ENCODE measurements at regions not wholly inside any gene's neighbourhood (a gene's known extent, or its start where the extent isn't known, plus 50 kb on each side); places are given as distances from the start of the nearest gene placed in this dataset.

DNA sequence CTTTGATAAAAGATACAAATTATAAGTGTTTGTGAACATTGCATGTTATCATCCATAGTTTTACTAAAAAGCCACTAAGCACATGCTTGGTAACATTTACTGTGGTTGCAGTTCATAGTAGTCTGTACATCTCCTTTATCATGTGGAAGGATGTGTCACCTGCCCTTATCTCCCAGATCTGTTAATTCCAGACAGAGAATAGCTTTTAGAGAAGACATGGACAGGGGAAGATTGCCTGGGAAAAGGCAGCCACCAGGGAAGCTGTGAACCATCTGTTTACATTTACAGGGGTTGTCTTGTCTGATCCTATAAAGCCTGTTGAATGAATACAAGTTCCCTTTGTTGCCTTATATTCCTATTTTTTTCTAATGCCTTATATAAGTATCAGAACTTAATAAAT lies 396.0 kb downstream of the FAT4 start:
- H3K79me2 ChIP-seq (ENCODE audit: low read length) = no peaks in the 10 kb centered on the region
- H3K27me3 ChIP-seq (replicated peaks; ENCODE audit: insufficient read depth, low read length) = no peaks in the 10 kb centered on the region
- H4K20me1 ChIP-seq (ENCODE audit: insufficient read depth, low read length) = no peaks in the 10 kb centered on the region
- no peak overlapping the region for H3K27ac ChIP-seq (ENCODE audit: low read length)
- no peaks in the 10 kb centered on the region for H3F3A ChIP-seq (ENCODE audit: insufficient read depth, low read length)
- H3K36me3 ChIP-seq (replicated peaks; ENCODE audit: insufficient read depth, low read length) = no peaks in the 10 kb centered on the region
- no peak overlapping the region for H3K9ac ChIP-seq (ENCODE audit: low read length)
- H3K9me3 ChIP-seq (replicated peaks; ENCODE audit: insufficient read depth, low read length) = no peaks in the 10 kb centered on the region
- no peaks in the 10 kb centered on the region for H3K4me1 ChIP-seq (ENCODE audit: low read length)
- H3K9me2 ChIP-seq (replicated peaks; ENCODE audit: insufficient read depth, low read length) = no peaks in the 10 kb centered on the region
- TF ChIP-seq, protein P1, sequence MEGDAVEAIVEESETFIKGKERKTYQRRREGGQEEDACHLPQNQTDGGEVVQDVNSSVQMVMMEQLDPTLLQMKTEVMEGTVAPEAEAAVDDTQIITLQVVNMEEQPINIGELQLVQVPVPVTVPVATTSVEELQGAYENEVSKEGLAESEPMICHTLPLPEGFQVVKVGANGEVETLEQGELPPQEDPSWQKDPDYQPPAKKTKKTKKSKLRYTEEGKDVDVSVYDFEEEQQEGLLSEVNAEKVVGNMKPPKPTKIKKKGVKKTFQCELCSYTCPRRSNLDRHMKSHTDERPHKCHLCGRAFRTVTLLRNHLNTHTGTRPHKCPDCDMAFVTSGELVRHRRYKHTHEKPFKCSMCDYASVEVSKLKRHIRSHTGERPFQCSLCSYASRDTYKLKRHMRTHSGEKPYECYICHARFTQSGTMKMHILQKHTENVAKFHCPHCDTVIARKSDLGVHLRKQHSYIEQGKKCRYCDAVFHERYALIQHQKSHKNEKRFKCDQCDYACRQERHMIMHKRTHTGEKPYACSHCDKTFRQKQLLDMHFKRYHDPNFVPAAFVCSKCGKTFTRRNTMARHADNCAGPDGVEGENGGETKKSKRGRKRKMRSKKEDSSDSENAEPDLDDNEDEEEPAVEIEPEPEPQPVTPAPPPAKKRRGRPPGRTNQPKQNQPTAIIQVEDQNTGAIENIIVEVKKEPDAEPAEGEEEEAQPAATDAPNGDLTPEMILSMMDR (IDR thresholded peaks at IDR 0.05; ENCODE audit: low read length) = no peak
- TF ChIP-seq EZH2phosphoT487 (IDR thresholded peaks at IDR 0.05; ENCODE audit: low read length) = no peak
- no peak for TF ChIP-seq EZH2 (optimal IDR thresholded peaks at IDR 0.05; ENCODE audit: low read depth, low read length)
- H3K4me3 ChIP-seq (ENCODE audit: low read length) = no peak overlapping the region
- H2AFZ ChIP-seq (ENCODE audit: low read length) = no peak overlapping the region
- no peak overlapping the region for H3K4me2 ChIP-seq (ENCODE audit: low read depth, low read length)
- DNase-seq = no peak

DNA sequence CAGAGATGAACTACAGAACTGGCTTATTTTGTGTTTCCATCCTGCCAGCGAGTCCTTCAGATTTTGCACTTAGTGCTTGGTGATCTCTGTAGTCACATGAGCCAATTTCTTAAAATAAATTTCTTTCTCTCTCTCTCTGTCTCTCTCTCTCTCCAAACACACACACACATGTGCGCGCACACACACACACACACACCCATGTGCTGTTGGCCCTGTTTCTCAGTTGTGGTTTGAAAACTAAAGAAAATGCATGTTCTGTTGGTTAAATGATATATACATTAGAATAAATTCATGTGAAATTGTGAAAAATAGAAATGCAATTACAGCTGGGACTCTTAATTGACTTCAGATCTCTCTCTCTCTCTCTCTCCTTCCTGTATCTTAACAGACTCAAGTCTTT lies 399.3 kb downstream of the FAT4 start:
- Histone ChIP-seq H3K9me2 (replicated peaks; ENCODE audit: insufficient read depth, low read length) (no peaks in the 10 kb centered on the region), H2AFZ (ENCODE audit: low read length) (no peak overlapping the region), H3K4me2 (ENCODE audit: low read depth, low read length) (no peak overlapping the region), H3F3A (ENCODE audit: insufficient read depth, low read length) (no peaks in the 10 kb centered on the region), H3K9ac (ENCODE audit: low read length) (no peak overlapping the region), H3K4me1 (ENCODE audit: low read length) (no peaks in the 10 kb centered on the region), H3K4me3 (ENCODE audit: low read length) (no peak overlapping the region), H3K27ac (ENCODE audit: low read length) (no peak overlapping the region), H3K27me3 (replicated peaks; ENCODE audit: insufficient read depth, low read length) (no peaks in the 10 kb centered on the region), H3K9me3 (replicated peaks; ENCODE audit: insufficient read depth, low read length) (no peaks in the 10 kb centered on the region), H3K79me2 (ENCODE audit: low read length) (no peaks in the 10 kb centered on the region), H4K20me1 (ENCODE audit: insufficient read depth, low read length) (no peaks in the 10 kb centered on the region), H3K36me3 (replicated peaks; ENCODE audit: insufficient read depth, low read length) (no peaks in the 10 kb centered on the region)
- TF ChIP-seq EZH2phosphoT487 (IDR thresholded peaks at IDR 0.05; ENCODE audit: low read length) (no peak), EZH2 (optimal IDR thresholded peaks at IDR 0.05; ENCODE audit: low read depth, low read length) (no peak)
- TF ChIP-seq, protein P1 (IDR thresholded peaks at IDR 0.05; ENCODE audit: low read length) = no peak
- DNase-seq = no peak

DNA sequence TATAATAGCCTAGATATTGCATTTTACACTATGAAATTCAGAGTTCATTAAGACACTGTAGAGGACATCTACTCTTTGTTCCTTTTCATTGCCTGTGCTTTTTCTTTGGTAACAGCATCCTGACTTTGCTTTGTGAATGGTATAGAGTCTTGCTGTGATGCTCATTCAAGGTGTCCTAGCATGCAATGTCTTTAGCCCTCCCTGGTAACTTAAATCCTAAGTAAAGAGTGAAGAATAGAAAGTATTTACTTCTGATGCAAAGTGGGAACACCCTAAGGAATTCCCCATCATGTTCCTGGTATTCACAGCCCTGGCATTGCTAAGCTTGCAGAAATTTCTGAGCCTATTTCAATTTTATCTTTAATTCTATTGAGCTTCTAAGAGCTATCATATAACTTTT lies 400.1 kb downstream of the FAT4 start:
- Histone ChIP-seq H2AFZ (ENCODE audit: low read length) (no peak overlapping the region), H3K9me3 (replicated peaks; ENCODE audit: insufficient read depth, low read length) (no peaks in the 10 kb centered on the region), H3K4me3 (ENCODE audit: low read length) (no peak overlapping the region), H4K20me1 (ENCODE audit: insufficient read depth, low read length) (no peaks in the 10 kb centered on the region), H3K27ac (ENCODE audit: low read length) (no peak overlapping the region), H3K27me3 (replicated peaks; ENCODE audit: insufficient read depth, low read length) (no peaks in the 10 kb centered on the region), H3K4me2 (ENCODE audit: low read depth, low read length) (no peak overlapping the region), H3K36me3 (replicated peaks; ENCODE audit: insufficient read depth, low read length) (no peaks in the 10 kb centered on the region), H3K9ac (ENCODE audit: low read length) (no peak overlapping the region), H3K79me2 (ENCODE audit: low read length) (no peaks in the 10 kb centered on the region), H3K9me2 (replicated peaks; ENCODE audit: insufficient read depth, low read length) (no peaks in the 10 kb centered on the region), H3K4me1 (ENCODE audit: low read length) (no peaks in the 10 kb centered on the region), H3F3A (ENCODE audit: insufficient read depth, low read length) (no peaks in the 10 kb centered on the region)
- TF ChIP-seq, protein P1 (IDR thresholded peaks at IDR 0.05; ENCODE audit: low read length) = no peak
- no peak for TF ChIP-seq EZH2phosphoT487 (IDR thresholded peaks at IDR 0.05; ENCODE audit: low read length)
- no peak for DNase-seq
